OCI-LY7 (cell line): ENCODE measurements at regions not wholly inside any gene's neighbourhood (a gene's known extent, or its start where the extent isn't known, plus 50 kb on each side); places are given as distances from the start of the nearest gene placed in this dataset.

Experiments used
- BruUV-seq: library from RNA; stranded (reverse); fragments of 400-500 nt; replicated peaks from 2 replicates; lab custom pipeline; 2021; lab: Mats Ljungman, UMichigan
- CTCF ChIA-PET: fragments of 300-600 bp; sonication (Branson Sonifier 250); formaldehyde crosslinking; loops from one replicate; lab custom pipeline; 2022; ENCODE audit warnings: antibody characterized with exemption; ENCODE audit not compliant: unreplicated experiment; lab: Charles Lee
- POLR2A ChIA-PET: fragments of 300-600 bp; sonication (Branson Sonifier 250); formaldehyde crosslinking; loops from one replicate; lab custom pipeline; 2022; ENCODE audit warnings: antibody characterized with exemption; lab: Charles Lee
- DNase-seq: peaks from one replicate; pipeline ENCODE4 v3.0.0-alpha.2; 2015; ENCODE audit warnings: low spot score
- H2AFZ ChIP-seq: fragments of 200-600 bp; sonication (generic), shearing (Covaris generic); 2 replicates; pipeline ENCODE4 v1.6.1; 2014; ENCODE audit warnings: mild to moderate bottlenecking, antibody characterized with exemption, low read length, moderate library complexity
- H3K27ac ChIP-seq: fragments of 200-600 bp; sonication (generic); 2 replicates; pipeline ENCODE4 v1.5.1; 2014; ENCODE audit warnings: mixed run types, low read depth, mild to moderate bottlenecking, moderate library complexity, low read length, inconsistent platforms; ENCODE audit not compliant: poor library complexity, severe bottlenecking
- H3K36me3 ChIP-seq: fragments of 200-600 bp; sonication (generic); 2 replicates; pipeline ENCODE4 v1.6.1; 2014; ENCODE audit warnings: mild to moderate bottlenecking, antibody characterized with exemption, low read length, moderate library complexity, mixed read lengths; ENCODE audit not compliant: insufficient read depth
- H3K4me1 ChIP-seq: fragments of 200-600 bp; sonication (generic); 2 replicates; pipeline ENCODE4 v1.5.1; 2014; ENCODE audit warnings: mild to moderate bottlenecking, low read length; ENCODE audit not compliant: insufficient read depth, poor library complexity, severe bottlenecking
- H3K4me2 ChIP-seq: fragments of 200-600 bp; sonication (generic); 2 replicates; pipeline ENCODE4 v1.6.1; 2014; ENCODE audit warnings: mild to moderate bottlenecking, low read length
- H3K4me3 ChIP-seq: fragments of 200-600 bp; sonication (generic); 2 replicates; pipeline ENCODE4 v1.5.1; 2014; ENCODE audit warnings: mild to moderate bottlenecking, low read depth, low read length; ENCODE audit not compliant: poor library complexity, severe bottlenecking
- H3K79me2 ChIP-seq: fragments of 200-600 bp; sonication (generic); 2 replicates; pipeline ENCODE4 v1.6.1; 2016; ENCODE audit warnings: low read depth, mild to moderate bottlenecking, low read length, moderate library complexity, mixed read lengths; ENCODE audit not compliant: insufficient read depth
- H3K9me2 ChIP-seq: fragments of 200-600 bp; sonication (generic); 2 replicates; pipeline ENCODE4 v1.6.1; 2016; ENCODE audit warnings: mild to moderate bottlenecking, low read length, mixed read lengths; ENCODE audit not compliant: insufficient read depth
- H3K9me3 ChIP-seq: fragments of 200-600 bp; sonication (generic); 2 replicates; pipeline ENCODE4 v1.6.1; 2014; ENCODE audit warnings: mild to moderate bottlenecking, mixed run types, low read length, mixed read lengths
- H4K20me1 ChIP-seq: fragments of 200-600 bp; sonication (generic); 2 replicates; pipeline ENCODE4 v1.6.1; 2014; ENCODE audit warnings: mild to moderate bottlenecking, antibody characterized with exemption, low read length, moderate library complexity, mixed read lengths; ENCODE audit not compliant: insufficient read depth
- CTCF ChIP-seq: fragments of 200-600 bp; sonication (generic); conservative IDR thresholded peaks from 2 replicates; pipeline ENCODE4 v1.5.1; 2014; ENCODE audit warnings: mild to moderate bottlenecking, antibody characterized with exemption, low read length, moderate library complexity, mixed read lengths
- EZH2phosphoT487 ChIP-seq: fragments of 200-600 bp; sonication (generic); IDR thresholded peaks from 2 replicates; pipeline ENCODE4 v1.6.1; 2018; ENCODE audit warnings: low read depth, borderline replicate concordance, mild to moderate bottlenecking, mixed run types, antibody characterized with exemption, low read length, moderate library complexity, mixed read lengths
- intact Hi-C: fragments of 100-400 bp; cut with micrococcal nuclease; formaldehyde crosslinking; loops from one replicate; pipeline ENCODE4 v1.10.0; 2022; ENCODE audit not compliant: unreplicated experiment

DNA sequence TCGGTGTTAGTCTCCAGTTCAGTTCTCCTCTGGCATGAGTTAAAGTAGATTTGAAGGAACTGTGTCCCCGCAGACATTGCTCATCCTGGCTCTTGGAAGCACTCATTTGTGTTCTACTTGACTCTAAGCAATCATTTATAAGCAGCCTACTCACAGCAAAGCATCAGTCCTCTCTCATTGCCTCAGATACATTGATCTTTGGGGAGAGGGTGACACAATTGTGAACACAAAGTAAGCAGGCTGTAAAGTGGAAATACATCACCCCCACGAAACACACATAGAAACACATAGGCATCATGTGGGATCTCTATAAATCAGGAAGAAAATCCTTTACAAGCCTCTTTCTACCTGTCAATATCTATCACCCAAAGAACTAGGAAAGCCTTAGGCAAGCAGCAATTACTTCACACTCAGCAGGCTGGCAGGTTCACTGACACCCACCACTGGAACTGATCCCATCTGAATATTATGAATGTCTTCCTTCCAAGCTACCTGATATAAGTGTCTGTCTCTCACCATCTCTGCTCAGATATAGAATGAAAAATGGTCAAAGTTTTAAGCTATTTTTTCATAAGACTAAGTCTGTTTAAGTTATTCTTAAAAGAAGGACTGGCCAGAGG, 675.8 kb downstream of the HACE1 start:
- no peak overlapping the region for H2AFZ ChIP-seq
- H3K79me2 ChIP-seq: no peaks in the 10 kb centered on the region
- no TSS peak for BruUV-seq
- no peak for DNase-seq
- H3K4me2 ChIP-seq: no peak overlapping the region
- no peaks in the 10 kb centered on the region for H4K20me1 ChIP-seq
- intact Hi-C loops: no loop called here
- no peaks in the 10 kb centered on the region for H3K9me3 ChIP-seq
- no peak overlapping the region for H3K27ac ChIP-seq
- H3K4me1 ChIP-seq: no peaks in the 10 kb centered on the region
- TF ChIP-seq EZH2phosphoT487 (no peak), CTCF (no peak)
- ChIA-PET POLR2A (interaction anchor here (0.6 kb wide), 1 partner anchor 217 kb away, joined by 3 read pairs; no protein-coding TSS in a partner anchor), CTCF (no interaction called here)
- H3K9me2 ChIP-seq: no peaks in the 10 kb centered on the region
- H3K36me3 ChIP-seq: no peaks in the 10 kb centered on the region
- H3K4me3 ChIP-seq: no peak overlapping the region

- Histone ChIP-seq H3K9me3 (no peaks in the 10 kb centered on the region), H4K20me1 (no peaks in the 10 kb centered on the region), H3K9me2 (no peaks in the 10 kb centered on the region), H3K27ac (no peak overlapping the region), H3K4me3 (no peak overlapping the region), H3K4me2 (no peak overlapping the region), H3K79me2 (no peaks in the 10 kb centered on the region), H3K4me1 (no peaks in the 10 kb centered on the region), H3K36me3 (no peaks in the 10 kb centered on the region), H2AFZ (no peak overlapping the region)
- intact Hi-C loops: no loop called here
- BruUV-seq: no TSS peak
- TF ChIP-seq CTCF: no peak
- no peak for TF ChIP-seq EZH2phosphoT487
- no peak for DNase-seq
- POLR2A ChIA-PET: no interaction called here
- CTCF ChIA-PET: no interaction called here
Measured at GRCh38 chr6:104182811-104183210, 676.9 kb downstream of the HACE1 start.

- no peak overlapping the region for H3K27ac ChIP-seq
- no peaks in the 10 kb centered on the region for H3K4me1 ChIP-seq
- no peaks in the 10 kb centered on the region for H3K9me3 ChIP-seq
- intact Hi-C loops: no loop called here
- POLR2A ChIA-PET: no interaction called here
- H3K9me2 ChIP-seq: no peaks in the 10 kb centered on the region
- CTCF ChIA-PET: no interaction called here
- no peaks in the 10 kb centered on the region for H4K20me1 ChIP-seq
- H3K4me3 ChIP-seq: no peak overlapping the region
- no peaks in the 10 kb centered on the region for H3K79me2 ChIP-seq
- no peak for TF ChIP-seq CTCF
- no peak for TF ChIP-seq EZH2phosphoT487
- H3K36me3 ChIP-seq: no peaks in the 10 kb centered on the region
- H2AFZ ChIP-seq: no peak overlapping the region
- no TSS peak for BruUV-seq
- no peak overlapping the region for H3K4me2 ChIP-seq
- DNase-seq: no peak
Measured at GRCh38 chr6:104173668-104174067, 686.1 kb downstream of the HACE1 start.
